NCI-H2171 treated with DMSO at 0.1 percent for 48 hours (cell line): ENCODE measurements at regions not wholly inside any gene's neighbourhood (a gene's known extent, or its start where the extent isn't known, plus 50 kb on each side); places are given as distances from the start of the nearest gene placed in this dataset.

Experiments
- DNase-seq: peaks from one replicate; lab custom pipeline; 2025; lab: John Stamatoyannopoulos, UW

- DNase-seq = no peak
These were observed 133.5 kb upstream of the MAP3K7 start for GRCh38 chr6:90720404-90720803.

GRCh38 chr6:90719321-90720195 lies 132.7 kb upstream of the MAP3K7 start:
- DNase-seq = no peak

DNA sequence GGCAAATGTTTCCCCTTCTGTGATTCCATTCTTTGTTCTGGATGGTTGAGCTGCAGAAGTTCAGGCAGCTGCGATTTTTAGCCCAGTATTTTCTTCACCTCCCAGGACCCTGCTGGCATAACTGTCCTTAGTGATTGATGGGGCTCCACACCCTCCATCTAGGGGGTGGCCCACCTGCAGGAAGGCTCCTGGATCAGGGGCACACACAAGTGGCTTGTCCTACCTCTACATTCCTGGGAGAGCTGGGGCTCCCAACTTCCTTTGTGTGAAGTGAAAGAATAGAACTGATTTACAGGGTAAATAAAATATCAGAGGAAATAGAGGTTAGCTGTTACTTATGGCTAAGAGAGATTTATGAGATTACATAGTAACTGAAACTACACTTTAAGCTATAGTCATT lies 129.5 kb upstream of the MAP3K7 start:
- DNase-seq = no peak

GRCh38 chr6:90715093-90715655 lies 128.3 kb upstream of the MAP3K7 start:
- DNase-seq = no peak

DNA sequence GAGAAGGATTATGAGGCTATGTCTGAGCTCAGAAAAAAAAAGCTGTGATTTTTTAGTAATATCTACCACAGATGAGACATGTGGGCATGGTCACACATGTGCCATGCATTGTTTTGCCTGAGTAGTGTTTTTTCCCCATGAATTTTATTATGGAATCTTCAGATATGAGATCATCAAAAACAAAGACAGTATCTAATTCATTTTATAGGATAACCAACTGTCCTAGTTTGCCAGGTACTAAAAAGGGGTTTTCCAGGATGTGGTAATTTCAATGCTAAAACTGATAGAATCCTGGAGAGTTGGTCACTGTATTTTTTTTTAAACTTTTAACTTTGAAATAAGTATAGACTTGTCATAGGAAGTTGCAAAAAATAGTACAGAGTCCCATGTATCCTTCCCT lies 127.4 kb upstream of the MAP3K7 start:
- no peak for DNase-seq

GRCh38 chr6:90712114-90712513 lies 125.2 kb upstream of the MAP3K7 start:
- no peak for DNase-seq

DNA sequence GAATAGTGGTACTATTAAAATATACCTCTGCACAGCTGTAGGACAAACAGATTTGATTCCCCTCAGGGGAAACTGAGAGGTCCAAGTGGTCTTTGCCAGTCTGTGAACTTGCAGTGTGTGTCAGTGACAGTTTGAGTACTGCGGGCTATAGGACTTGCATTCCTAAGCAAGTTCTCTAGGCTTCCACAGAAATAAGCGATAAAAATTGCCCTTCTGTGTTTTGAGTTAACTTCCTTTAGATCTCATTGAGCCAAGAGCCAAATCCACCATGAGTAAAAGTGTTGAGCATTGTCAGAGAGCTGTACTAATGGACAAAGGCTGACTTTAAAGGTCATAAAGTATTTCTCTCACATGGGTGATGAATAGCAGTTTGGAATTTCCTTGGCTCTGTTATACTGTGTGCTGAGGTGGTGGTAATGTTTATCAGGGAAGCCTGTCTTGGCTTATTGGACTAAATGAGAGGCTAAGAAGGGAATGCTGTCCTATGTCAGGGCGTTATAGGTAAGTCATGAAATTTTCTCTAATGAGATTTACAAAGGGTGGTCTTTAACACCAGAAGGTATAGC lies 122.6 kb upstream of the MAP3K7 start:
- no peak for DNase-seq

DNA sequence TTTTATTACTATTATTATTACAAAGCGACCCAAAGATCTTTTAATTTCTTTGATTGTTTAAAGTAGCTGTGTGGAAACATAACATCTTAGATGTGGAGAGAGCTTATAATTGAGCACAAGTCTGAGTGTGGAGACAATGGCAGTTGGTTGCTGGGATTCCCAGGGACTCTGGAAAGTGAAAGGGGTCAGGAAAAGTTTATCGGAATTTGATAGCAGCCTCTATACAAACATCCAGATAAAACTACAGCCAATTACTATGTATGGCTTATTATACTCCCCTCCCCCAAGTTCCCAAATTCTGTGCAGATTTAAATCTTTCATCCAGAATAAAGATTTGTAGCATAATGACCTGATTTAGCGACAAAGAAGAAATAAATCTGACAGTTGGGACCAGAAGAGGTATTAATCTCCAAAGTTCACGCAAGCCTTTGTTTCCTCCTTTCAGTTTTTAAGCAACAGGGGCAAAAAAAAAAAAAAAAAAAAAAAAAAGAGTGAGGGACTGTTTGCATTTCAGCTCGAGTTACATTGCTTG lies 121.4 kb upstream of the MAP3K7 start:
- no peak for DNase-seq

GRCh38 chr6:90707246-90707645 lies 120.4 kb upstream of the MAP3K7 start:
- no peak for DNase-seq

DNA sequence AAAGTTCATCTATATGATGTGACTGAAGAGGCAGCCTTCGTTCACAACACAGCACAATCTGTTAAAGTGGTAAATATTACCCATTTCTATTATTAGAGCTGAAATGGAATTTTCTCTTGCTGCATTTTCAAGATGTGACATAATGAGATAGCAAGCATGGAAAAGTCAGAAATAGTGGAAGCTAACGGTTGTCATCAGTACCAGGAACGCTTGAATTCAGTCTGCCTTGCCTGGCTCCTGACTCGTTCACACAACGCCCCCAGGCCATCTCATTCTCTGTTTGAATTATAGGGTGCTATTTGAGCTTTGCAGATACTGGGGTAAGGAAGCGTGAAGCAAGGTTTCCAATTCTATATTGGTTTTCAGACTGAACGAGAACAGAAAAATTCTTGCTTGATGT lies 116.5 kb upstream of the MAP3K7 start:
- DNase-seq = no peak

DNA sequence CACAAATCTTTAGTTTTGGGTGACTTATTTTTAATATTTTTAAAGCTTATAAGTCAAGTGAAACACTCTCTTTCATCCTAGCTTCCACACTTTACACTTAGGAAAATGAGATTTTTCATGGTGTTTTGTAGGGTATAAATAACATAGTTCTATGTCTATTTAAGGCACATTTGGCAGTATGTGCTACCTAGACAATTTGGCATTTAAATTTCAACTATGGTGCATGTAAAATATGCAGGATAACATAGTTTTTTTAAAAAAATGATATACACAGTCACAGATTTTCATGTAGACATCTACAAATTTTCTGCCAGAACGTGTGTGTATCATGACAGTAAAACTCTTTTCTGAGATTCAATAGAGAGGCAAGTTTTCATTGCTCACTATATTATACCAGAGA lies 115.1 kb upstream of the MAP3K7 start:
- no peak for DNase-seq

- peak; percentile 6 for DNase-seq
These were observed 114.4 kb upstream of the MAP3K7 start for GRCh38 chr6:90701146-90701781.

DNA sequence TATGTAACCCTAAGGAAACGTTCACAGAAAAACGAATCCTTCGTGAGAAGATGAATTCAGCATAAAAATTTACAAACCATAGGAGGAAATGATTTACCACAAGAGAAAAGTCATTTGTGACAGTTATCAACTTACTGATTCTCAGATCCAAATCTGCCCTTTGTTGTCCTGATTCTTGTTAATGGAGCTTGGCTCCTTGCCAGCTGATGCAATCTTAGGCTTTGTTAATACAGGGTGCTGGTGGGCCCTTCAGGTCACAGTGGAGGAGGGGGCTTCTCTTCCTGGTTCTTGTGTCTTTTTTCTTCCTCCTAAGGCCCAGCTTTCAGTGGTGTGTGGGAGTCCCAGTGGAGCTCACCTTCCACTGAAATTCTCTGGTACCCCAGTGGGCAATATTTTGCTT lies 108.4 kb upstream of the MAP3K7 start:
- peak; percentile 31 for DNase-seq

DNA sequence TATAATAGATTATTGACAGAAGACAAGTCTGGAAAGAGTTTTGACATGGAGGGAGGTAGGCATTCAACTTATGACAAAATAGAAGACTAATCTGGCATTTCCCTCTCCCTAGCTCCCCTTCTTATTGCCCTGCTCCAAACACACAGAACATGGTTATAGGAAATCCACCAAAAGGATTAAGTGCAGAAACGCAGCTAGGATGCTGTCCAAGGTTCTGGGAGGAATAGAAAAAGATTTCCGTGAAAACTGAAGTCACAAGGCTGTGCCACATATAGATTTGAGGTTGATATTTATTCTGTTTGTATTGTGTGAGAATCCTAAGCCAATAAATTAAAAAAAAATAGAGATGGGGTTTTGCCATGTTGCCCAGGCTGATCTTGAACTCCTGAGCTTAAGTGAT lies 107.9 kb upstream of the MAP3K7 start:
- no peak for DNase-seq

GRCh38 chr6:90691823-90692222 lies 105.0 kb upstream of the MAP3K7 start:
- no peak for DNase-seq

GRCh38 chr6:90689172-90689571 lies 102.3 kb upstream of the MAP3K7 start:
- DNase-seq = no peak

DNA sequence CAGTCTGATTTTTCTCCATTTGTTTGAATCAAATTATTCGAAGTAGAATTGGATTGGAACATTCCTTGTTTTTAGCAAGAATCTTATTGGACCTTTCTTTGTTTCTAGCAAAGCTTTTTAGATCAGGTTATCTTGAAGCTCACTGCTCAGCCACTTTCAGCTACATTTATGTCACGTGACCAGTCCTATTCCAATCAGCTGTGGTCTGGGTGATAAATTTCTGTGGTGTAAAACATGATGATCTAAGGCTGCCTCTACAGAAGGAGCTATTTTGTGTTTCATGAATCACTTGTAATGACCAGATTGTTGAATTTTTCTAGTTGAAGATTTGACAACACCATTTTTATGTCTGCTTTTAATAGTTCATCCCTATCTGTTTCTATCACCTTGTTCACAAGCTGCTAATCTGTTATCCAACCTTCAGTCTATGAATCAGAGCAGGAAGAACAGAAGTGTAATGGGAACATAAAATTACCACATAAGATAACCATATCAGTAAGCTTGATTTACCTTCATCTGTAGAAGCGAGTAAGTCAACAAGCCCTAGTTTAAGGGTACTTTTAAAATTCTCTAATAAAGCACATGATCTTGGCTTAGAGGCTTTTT lies 101.0 kb upstream of the MAP3K7 start:
- no peak for DNase-seq

DNA sequence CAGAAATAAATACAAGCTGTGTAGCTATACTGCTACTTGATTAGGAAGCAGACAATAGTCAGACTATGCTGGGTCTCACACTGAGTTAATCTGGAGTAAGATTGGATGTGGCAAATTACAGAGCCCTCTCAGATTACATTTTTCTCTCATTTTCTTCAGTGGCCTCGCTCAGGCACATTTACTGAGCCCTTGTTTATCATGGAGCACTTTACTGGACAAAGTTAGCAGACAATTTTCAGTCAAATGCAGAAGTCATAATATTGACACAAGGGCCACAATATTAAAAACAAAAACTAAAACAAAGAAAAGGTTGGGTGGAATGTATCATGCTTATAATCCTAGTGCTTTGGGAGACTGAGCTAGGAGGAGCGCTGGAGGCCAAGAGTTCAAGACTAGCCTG lies 95.0 kb upstream of the MAP3K7 start:
- no peak for DNase-seq

- DNase-seq = no peak
These were observed 91.3 kb upstream of the MAP3K7 start for GRCh38 chr6:90678049-90678779.

DNA sequence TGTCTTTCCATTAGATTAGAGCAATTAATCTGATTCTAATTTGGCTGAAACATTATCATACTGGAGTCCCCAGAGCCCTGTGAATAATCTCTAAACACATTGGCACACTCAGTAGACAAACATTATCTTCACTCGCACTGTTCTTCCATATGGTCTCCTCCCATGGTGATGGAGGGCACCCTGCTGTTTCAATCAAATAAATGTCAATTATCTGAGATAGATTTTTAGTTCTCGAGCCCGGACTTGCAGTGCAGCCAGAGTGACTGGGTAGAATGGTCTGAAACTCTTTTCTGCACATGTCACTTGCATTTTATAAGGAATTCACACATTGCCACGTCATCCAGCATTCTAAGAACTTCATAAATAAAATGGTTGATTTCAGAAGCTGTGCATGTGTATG lies 90.6 kb upstream of the MAP3K7 start:
- DNase-seq = peak; percentile 98

DNA sequence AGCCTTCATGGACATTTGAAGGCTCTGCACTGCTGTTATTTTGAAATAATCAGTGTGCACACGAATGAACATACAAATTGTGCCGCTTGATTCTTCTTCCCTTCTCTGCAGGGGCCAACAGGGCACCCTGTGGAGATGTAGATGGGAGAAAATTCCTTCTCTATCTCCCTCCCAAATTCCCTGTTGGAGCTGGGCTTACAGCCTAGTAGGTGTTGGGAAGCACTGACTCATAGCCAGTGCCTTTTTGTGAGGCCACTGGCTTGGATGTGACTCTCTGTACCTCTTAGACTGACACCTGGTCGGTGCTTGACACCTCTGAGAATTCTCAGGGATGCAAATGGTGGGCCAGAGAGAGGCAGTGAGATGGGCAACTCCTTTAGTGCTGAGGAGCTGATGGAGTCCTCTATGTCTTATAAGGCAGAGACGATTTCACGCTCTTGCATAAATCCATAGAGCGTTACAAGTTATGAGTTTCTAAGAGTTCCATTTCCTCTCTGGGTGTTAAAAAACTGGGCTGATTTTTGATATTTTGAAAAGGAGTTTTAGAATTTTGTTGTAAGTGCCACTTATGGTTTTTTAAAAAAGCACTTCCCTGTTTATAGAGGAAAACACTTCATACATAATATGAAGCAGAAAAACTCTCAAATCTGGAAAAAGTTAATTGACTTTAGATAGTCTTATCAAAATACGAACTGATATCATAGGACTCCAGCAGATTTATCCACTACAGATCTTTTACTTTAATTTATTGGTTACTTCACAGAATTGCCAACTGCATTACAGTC lies 89.8 kb upstream of the MAP3K7 start:
- no peak for DNase-seq
